ENCODE measurements at regions not wholly inside any gene's neighbourhood (a gene's known extent, or its start where the extent isn't known, plus 50 kb on each side); places are given as distances from the start of the nearest gene placed in this dataset.

- BruUV-seq (replicated peaks) = no TSS peak
- DNase-seq (ENCODE audit: low read depth, low spot score) (no peak), ATAC-seq (no peak)
- ChIA-PET RAD21 (ENCODE audit: low non-redundant PET in 1 of 2, low total read pairs in 2 of 2, uncharacterized antibody in 2 of 2, unreplicated experiment in 2 of 2) (no interaction called here), CTCF (no interaction called here), POLR2A (no interaction called here)
- Histone ChIP-seq H3K4me1 (ENCODE audit: control insufficient read depth in 1 of 2, insufficient read depth in 2 of 2, low read length in 2 of 2) (no peaks in the 10 kb centered on the region), H3K9me3 (ENCODE audit: control insufficient read depth in 1 of 2, insufficient read depth in 1 of 2, low read depth in 1 of 2, low read length in 2 of 2) (no peaks in the 10 kb centered on the region), H4K20me1 (ENCODE audit: insufficient read depth) (no peaks in the 10 kb centered on the region), H3K79me2 (ENCODE audit: insufficient read depth, low read length) (no peaks in the 10 kb centered on the region), H3K9ac (ENCODE audit: low read length) (no peak overlapping the region), H3K4me2 (ENCODE audit: low read length) (no peak overlapping the region), H3K4me3 (replicated peaks in 1 of 2; ENCODE audit: low read depth in 1 of 2, low read length in 2 of 2) (no peak overlapping the region), H3K36me3 (ENCODE audit: control insufficient read depth in 1 of 2, insufficient read depth in 2 of 2, low read length in 2 of 2) (no peaks in the 10 kb centered on the region), H3K9me2 (ENCODE audit: insufficient read depth) (no peaks in the 10 kb centered on the region), H3K27ac (ENCODE audit: low read depth, low read length) (no peak overlapping the region), H2AFZ (ENCODE audit: low read depth, low read length, poor library complexity, severe bottlenecking) (no peak overlapping the region), H3K27me3 (ENCODE audit: insufficient read depth, low read length) (no peaks in the 10 kb centered on the region)
- no peak for TF ChIP-seq FOSL1 (IDR thresholded peaks at IDR 0.05; ENCODE audit: low read depth)
- TF ChIP-seq TCF7L2 (IDR thresholded peaks at IDR 0.05; ENCODE audit: borderline replicate concordance, extremely low read depth, insufficient read depth, insufficient read length) = no peak
- no peak for TF ChIP-seq ZNF274 (IDR thresholded peaks at IDR 0.05; ENCODE audit: low read depth, low read length)
- no peak for TF ChIP-seq SIN3A (IDR thresholded peaks at IDR 0.05; ENCODE audit: low read depth)
- TF ChIP-seq ZBTB33 (IDR thresholded peaks at IDR 0.05; ENCODE audit: extremely low read depth, insufficient replicate concordance, low read length) = no peak
- TF ChIP-seq ZFX (IDR thresholded peaks at IDR 0.05) = no peak
- TF ChIP-seq YY1 (IDR thresholded peaks at IDR 0.05; ENCODE audit: extremely low read depth, insufficient replicate concordance, low read depth, low read length) = no peak
- no peak for TF ChIP-seq MAX (IDR thresholded peaks at IDR 0.05)
- TF ChIP-seq POLR2A (IDR thresholded peaks at IDR 0.05; ENCODE audit: borderline replicate concordance, extremely low read depth, insufficient read depth, insufficient read length) = no peak
- no peak for TF ChIP-seq POLR2AphosphoS5 (IDR thresholded peaks at IDR 0.05; ENCODE audit: low read depth, low read length)
- TF ChIP-seq SP1 (IDR thresholded peaks at IDR 0.05; ENCODE audit: low read depth) = no peak
- intact Hi-C loops (cut with micrococcal nuclease) = no loop called here
Observed at GRCh38 chr2:196480653-196481323, 158.7 kb upstream of the CCDC150 start.

Measured in HCT116 (cell line).